Thyroid gland (tissue), 4 donors: ENCODE measurements at regions not wholly inside any gene's neighbourhood (a gene's known extent, or its start where the extent isn't known, plus 50 kb on each side); places are given as distances from the start of the nearest gene placed in this dataset.

ENCODE experiments used
- DNase-seq, 2 donors: peaks; one replicate each; pipeline ENCODE4 v3.0.0-alpha.2; 2019
- H3K27ac ChIP-seq, 3 donors: fragments of 200-600 bp; sonication (generic); 1 replicate in 2 of 3; 2 replicates in 1 of 3; pipeline ENCODE4 v1.5.1; 2016 to 2019; ENCODE audit warnings: mild to moderate bottlenecking in 1 of 3, moderate library complexity in 1 of 3
- H3K27me3 ChIP-seq: fragments of 200-600 bp; sonication (generic); one replicate; pipeline ENCODE4 v1.5.1; 2019
- H3K36me3 ChIP-seq, 2 donors: fragments of 200-600 bp; sonication (generic); one replicate each; pipeline ENCODE4 v1.5.1; 2016 to 2019
- H3K4me1 ChIP-seq, 2 donors: fragments of 200-600 bp; sonication (generic); one replicate each; pipeline ENCODE4 v1.5.1; 2017 to 2019
- H3K4me3 ChIP-seq, 3 donors: fragments of 200-600 bp; sonication (generic); replicated peaks in 1 of 3; 1 replicate in 2 of 3; 2 replicates in 1 of 3; pipeline ENCODE4 v1.5.1; 2016; ENCODE audit warnings: mild to moderate bottlenecking in 1 of 3
- H3K9me3 ChIP-seq: fragments of 200-600 bp; sonication (generic); one replicate; pipeline ENCODE4 v1.5.1; 2017
- CTCF ChIP-seq, 6 experiments: fragments of 200-600 bp in 3 of 6; fragments of 450-650 bp in 3 of 6; sonication (generic) in 3 of 6; IDR thresholded peaks; one replicate each; pipeline ENCODE4 v1.5.1; 2016 to 2019; ENCODE audit warnings: antibody characterized with exemption in 6 of 6, mild to moderate bottlenecking in 2 of 6, inconsistent platforms in 1 of 6, moderate library complexity in 1 of 6
- POLR2A ChIP-seq, 2 donors: fragments of 450-650 bp; IDR thresholded peaks; one replicate each; pipeline ENCODE4 v1.6.1; 2017; ENCODE audit warnings: antibody characterized with exemption in 2 of 2, mild to moderate bottlenecking in 2 of 2, moderate library complexity in 1 of 2
- WGBS, 2 donors: methylation state at CpG; one replicate each; pipeline ENCODE4 v1.1.5; 2017; 5-methylcytosine and 5-hydroxymethylcytosine counted together
- intact Hi-C: fragments of 100-400 bp; cut with DNase I; formaldehyde crosslinking; loops from one replicate; pipeline ENCODE4 v1.15.1; 2023

- H3K36me3 ChIP-seq = no peaks in the 10 kb centered on the region
- no peak overlapping the region for H3K27ac ChIP-seq
- H3K4me3 ChIP-seq = no peak overlapping the region
- DNase-seq = no peak
- no peak for TF ChIP-seq CTCF (IDR thresholded peaks at IDR 0.05)
- H3K9me3 ChIP-seq = no peaks in the 10 kb centered on the region
- intact Hi-C loops = no loop called here
- no peaks in the 10 kb centered on the region for H3K27me3 ChIP-seq
- H3K4me1 ChIP-seq = no peaks in the 10 kb centered on the region
- WGBS, 2 donors = 86 to 93% methylated on average over 3 of the region's 3 CpGs
These were observed 122.5 kb upstream of the GNAO1 start for GRCh38 chr16:56068816-56069215.

GRCh38 chr16:56068314-56068713 is 123.0 kb upstream of the GNAO1 start:
- DNase-seq = no peak
- no peak for TF ChIP-seq CTCF (IDR thresholded peaks at IDR 0.05)
- no peak for TF ChIP-seq POLR2A (IDR thresholded peaks at IDR 0.05)
- H3K9me3 ChIP-seq = no peaks in the 10 kb centered on the region
- H3K36me3 ChIP-seq = no peaks in the 10 kb centered on the region
- H3K27ac ChIP-seq = no peak overlapping the region
- no peaks in the 10 kb centered on the region for H3K4me1 ChIP-seq
- 56 to 78% methylated on average over 2 of the region's 2 CpGs for WGBS, 2 donors
- intact Hi-C loops = no loop called here
- no peaks in the 10 kb centered on the region for H3K27me3 ChIP-seq
- no peak overlapping the region for H3K4me3 ChIP-seq

GRCh38 chr16:56067406-56067805 is 123.9 kb upstream of the GNAO1 start:
- TF ChIP-seq POLR2A (IDR thresholded peaks at IDR 0.05) = no peak
- TF ChIP-seq CTCF (IDR thresholded peaks at IDR 0.05) = no peak
- Histone ChIP-seq H3K4me1 (no peaks in the 10 kb centered on the region), H3K9me3 (no peaks in the 10 kb centered on the region), H3K27me3 (no peaks in the 10 kb centered on the region), H3K27ac (no peak overlapping the region), H3K36me3 (no peaks in the 10 kb centered on the region), H3K4me3 (no peak overlapping the region)
- no peak for DNase-seq
- intact Hi-C loops = no loop called here

- H3K4me1 ChIP-seq = no peaks in the 10 kb centered on the region
- intact Hi-C loops = no loop called here
These were observed 124.7 kb upstream of the GNAO1 start for GRCh38 chr16:56066617-56067016.

GRCh38 chr16:56063111-56063510 is 128.2 kb upstream of the GNAO1 start:
- DNase-seq = no peak
- intact Hi-C loops = no loop called here
- no peaks in the 10 kb centered on the region for H3K36me3 ChIP-seq
- H3K4me3 ChIP-seq = no peak overlapping the region
- no peaks in the 10 kb centered on the region for H3K4me1 ChIP-seq
- H3K27me3 ChIP-seq = no peaks in the 10 kb centered on the region
- no peaks in the 10 kb centered on the region for H3K9me3 ChIP-seq
- no peak overlapping the region for H3K27ac ChIP-seq
- TF ChIP-seq CTCF (IDR thresholded peaks at IDR 0.05) (no peak), POLR2A (IDR thresholded peaks at IDR 0.05) (no peak)

More at GRCh38 chr16:56066617-56067016, 124.7 kb upstream of the GNAO1 start:
- Histone ChIP-seq H3K9me3 (no peaks in the 10 kb centered on the region), H3K27me3 (no peaks in the 10 kb centered on the region), H3K4me3 (no peak overlapping the region), H3K36me3 (no peaks in the 10 kb centered on the region), H3K27ac (no peak overlapping the region)
- no peak for TF ChIP-seq POLR2A (IDR thresholded peaks at IDR 0.05)
- TF ChIP-seq CTCF (IDR thresholded peaks at IDR 0.05) = no peak
- no peak for DNase-seq
